ENCODE measurements at regions not wholly inside any gene's neighbourhood (a gene's known extent, or its start where the extent isn't known, plus 50 kb on each side); places are given as distances from the start of the nearest gene placed in this dataset.

DNA sequence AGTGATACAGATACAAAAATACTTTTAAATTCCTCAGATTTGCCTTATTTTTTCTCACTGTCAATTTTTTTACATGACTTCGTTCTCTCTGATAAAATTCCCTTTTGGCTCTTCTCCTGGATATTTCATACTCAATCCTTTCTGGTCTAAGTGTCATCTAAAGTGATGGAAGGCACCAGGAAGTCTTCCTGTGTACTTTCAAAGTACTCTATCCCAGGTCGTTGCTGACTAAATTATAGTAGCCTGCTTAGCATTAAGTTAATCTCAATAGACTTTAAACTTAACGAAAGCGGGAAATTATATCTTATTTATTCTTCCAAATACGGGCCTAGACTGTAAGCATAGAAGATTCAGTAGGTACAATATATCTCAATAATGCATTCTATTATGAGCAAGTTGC, 67.8 kb downstream of the CASP12 start:
- DNase-seq = no peak

DNA sequence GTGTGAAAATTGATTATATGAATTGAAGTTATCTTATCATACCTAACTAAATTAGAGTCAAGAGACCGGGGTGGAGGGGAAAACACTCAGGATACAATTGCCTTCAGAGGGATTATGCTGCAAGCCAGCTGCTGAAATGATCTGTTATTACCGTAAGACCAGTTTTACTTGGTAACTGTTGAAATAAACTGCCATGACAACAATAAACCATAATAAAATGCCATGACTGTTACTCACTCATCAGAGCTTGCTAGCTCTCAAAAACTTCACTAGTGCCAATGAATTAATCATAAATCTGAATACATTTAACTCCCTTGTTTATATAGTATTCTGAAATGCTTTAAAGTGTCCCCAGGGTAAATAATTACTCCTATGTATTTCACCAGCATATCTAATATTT, 68.2 kb downstream of the CASP12 start:
- DNase-seq = no peak

- no peak for DNase-seq
These were observed 71.5 kb downstream of the CASP12 start for GRCh38 chr11:104826772-104827171.

DNA sequence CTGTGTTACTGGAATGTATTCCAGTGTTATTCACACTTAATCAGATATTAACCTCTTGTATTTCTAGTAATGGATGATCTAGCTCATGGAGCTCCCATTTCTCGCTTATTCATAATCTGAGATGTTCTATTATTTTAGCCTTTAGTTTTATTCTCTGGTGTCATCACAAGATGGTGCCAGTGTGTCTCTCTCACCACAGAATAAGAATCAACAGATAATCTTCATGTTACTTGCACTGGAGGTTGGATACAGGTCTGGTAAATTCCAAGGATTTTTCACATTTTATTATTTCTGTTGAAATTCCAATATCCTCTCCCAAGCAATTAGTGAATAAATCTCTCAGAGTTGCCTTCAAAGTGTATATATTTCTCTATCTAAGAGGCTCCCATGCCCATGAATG, 74.6 kb downstream of the CASP12 start:
- no peak for DNase-seq

DNA sequence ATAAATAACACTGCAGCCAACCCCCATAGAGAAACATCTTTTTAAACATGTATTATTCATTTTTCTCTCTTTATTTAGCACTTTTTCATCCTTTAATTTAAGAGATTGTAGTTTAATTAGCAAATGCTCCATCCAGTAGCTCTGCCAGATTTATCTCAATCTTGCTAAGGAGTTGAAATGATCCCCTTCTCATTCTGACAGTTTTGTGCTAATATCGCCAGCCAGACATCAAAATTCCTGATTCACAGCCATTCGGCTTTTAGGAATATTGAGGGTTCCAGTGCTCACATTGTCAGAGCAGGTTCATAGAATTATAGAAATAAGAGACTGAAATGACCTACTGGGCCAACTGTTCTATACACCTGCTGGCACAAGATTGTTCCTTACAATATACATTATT, 77.8 kb downstream of the CASP12 start:
- no peak for DNase-seq

DNA sequence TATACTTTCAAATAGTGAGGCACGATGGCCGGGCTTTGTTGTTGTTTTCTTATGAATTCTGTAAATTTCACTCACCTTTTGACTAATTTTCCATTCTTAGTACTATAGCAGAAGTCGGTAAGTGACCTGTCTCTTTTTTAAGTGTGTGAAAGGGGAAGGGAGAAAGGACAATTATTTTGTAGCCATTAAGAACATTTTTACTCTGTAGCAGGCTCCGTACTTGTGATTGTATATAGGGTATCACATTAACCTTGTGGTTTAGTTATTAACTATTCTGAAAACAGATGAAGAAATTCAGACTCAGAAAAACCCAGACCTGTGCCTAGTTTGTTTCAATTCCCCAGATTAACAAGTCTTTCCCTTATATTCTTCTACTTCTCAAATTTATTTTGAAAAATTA, 78.7 kb downstream of the CASP12 start:
- no peak for DNase-seq

DNA sequence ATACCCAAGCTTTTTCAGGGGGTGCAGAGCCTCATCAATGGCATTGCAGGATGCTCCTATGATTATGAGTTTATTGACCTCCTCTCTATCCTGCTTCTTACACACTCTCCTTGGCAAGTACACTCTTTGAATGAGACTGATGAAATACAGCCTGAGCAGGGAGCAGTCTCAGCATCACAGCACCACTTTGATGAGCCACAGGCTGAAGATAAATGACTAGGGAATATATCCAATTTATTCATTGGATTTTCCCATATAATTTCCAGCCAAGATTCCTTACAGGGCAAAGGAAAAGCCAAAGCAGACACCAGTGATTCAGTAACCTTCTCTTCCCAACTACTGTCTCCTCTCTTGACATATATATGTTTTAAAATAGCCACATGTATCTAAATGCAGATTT, 79.2 kb downstream of the CASP12 start:
- DNase-seq = no peak

- no peak for DNase-seq
These were observed 80.3 kb downstream of the CASP12 start for GRCh38 chr11:104817973-104818372.

DNA sequence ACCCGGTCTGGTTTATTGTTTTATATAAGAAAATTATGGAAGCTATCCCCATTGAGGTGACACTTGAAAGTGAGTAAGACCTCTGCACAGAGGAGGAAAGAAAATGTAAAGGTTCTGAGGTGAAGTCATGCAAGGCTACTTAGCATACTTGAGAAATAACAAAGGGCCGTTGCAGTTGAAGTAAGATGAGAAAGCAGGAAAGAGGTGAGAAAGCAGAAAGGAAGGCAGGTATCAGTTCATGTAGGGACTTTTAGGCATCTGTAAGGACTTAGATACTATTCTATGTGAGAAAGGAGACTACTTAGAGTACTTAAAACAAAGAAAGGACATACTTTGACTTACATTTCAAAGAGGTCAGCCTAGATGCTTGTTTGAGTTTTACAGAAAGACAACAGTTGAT, 84.7 kb downstream of the CASP12 start:
- DNase-seq = no peak

DNA sequence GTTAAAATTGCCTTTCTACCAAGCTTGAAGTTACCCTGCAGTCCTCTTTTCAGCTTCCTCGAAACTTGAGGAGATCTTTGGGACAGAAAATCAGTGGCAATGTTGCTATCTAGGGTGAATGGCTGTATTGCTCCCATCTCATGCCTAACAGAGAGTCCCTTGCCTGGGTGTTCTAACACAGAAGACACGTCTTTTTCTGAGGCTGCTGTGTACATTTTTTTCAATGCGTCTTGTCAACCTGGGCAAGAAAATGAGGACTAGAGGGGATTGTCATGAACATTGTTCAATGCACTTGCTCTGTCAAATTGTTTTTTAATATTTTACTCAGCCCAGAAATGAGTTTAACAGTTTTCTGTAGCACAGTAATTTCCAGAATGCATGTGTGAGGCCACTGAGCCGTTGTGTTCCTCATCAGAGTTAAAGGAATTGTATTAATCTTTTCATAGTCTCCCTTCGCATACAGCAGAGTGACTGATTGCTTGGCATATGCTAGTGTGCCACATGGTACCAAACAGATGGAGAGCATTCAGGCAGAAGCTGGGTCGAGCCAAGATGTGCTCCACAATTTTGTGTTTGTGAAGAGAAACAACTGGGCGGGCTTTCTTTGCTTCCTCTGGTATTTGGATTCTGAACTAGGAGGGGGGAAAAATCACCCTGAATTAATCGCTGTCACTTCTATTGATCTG, 86.0 kb downstream of the CASP12 start:
- no peak for DNase-seq

GRCh38 chr11:104803776-104804175, 94.5 kb downstream of the CASP12 start:
- DNase-seq = no peak

DNA sequence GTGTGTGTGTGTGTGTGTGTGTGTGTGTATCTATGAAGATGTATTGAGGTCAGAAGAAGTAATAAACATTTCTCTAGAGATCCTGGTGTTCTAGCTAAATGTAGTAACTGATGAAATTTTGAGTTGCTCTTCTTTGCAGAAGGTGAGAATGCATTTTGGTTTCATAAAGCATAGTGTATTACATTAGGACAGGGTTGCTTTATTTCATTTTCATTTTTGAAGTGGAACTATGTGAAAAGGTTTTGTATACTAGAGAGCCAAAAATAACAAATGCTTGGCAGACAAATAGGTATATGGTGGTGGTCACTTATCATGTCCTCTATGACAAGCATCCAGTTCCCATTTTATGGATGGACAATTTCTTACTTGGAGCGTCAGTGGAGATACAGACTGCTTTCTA, 99.0 kb downstream of the CASP12 start:
- DNase-seq = no peak

- DNase-seq = peak; percentile 19 to 47
These were observed 99.5 kb downstream of the CASP12 start for GRCh38 chr11:104798789-104799188.

DNA sequence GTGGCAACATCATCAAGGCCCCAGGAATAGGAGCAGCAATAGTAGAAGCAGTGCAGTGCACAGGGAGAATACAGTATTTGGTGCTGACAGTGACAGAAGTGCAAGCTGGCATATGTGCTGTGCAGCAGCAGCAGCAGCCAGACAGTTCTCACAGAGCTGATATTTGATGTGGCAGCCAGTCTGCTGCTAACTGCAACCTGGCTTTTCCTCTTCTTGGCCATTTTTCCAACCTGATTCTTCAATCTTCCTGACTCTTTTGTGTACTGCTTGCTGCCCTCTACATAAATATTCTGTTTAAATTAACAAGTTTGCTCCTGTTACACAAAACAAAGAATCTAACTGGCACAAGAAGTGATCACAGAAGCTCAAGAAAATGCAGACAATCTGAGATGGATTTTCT, 102.0 kb downstream of the CASP12 start:
- no peak for DNase-seq

- no peak for DNase-seq
These were observed 102.6 kb downstream of the CASP12 start for GRCh38 chr11:104795501-104796213.

DNA sequence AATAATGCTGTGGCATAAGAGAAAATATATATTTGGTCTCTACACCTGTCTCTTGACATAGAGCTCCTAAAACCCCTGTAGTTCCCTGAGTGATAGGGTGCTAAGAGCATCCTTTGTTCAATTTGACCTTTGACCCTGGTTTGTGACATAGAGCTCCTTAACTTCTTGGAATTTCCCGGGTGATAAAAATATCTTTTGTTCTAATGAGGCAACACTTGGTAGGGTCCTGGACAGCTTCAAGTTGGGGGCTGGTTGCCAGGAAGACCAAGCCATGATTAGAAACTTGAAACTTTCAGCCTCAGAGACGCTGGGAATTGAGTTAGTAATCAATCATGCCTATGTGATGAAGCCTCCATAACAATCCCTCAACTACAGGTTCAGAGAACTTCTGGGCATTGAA, 105.4 kb downstream of the CASP12 start:
- no peak for DNase-seq

DNA sequence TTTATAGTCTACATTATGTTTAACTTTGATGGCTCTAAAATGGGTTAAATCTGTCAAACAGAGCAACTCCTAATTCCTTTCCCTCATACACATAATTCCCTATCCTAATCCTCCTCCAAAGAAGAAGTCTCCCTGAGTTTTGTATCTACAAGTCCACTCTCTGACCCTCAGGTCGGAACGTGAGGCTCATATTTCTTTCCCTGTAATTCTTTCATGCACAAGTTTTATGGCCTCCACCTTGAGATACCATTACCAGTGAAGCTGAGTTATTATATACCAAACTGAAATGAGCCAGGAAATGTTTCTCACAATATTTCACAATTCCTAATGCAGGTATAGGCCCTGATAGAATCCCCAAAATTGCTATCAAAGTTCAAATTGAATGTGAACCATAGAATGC, 106.4 kb downstream of the CASP12 start:
- no peak for DNase-seq

GRCh38 chr11:104784684-104785460, 113.4 kb downstream of the CASP12 start:
- no peak for DNase-seq

DNA sequence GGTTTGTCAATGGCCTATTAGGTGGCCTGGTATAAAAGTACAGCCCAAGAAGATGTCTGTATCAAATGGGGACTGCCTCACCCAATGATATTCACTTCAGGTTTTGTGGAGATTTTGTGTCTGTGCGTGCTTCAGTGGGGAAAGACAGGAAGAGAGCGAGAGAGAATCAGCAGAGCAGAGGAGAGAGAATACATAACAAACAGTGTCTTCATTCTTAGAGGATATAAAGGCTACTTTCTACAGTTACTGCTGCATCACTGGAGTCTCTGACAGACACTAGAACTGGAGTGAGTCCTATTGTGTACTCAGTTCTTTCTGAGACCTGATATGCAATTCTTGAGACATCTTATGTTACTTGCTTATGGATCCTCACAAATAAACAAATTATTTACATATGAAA, 115.0 kb downstream of the CASP12 start:
- DNase-seq = no peak

DNA sequence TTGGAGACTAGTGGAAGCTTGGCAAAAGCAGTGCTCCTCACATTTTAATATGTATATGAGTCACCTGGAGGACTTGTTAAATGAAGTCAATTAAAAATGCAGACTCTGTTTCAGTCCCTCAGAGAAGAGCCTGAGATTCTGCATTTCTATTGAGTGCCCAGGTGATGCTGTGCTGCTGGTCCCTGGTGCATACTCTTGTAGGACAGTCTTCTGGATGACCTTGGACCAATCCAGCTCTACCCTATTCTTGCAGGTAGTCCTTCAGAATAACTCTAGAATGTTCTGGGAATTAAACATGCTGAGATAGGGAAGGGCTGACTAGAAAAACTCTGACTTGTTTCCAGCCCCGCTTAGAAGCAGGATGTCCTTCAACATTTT, 115.9 kb downstream of the CASP12 start:
- DNase-seq = no peak

DNA sequence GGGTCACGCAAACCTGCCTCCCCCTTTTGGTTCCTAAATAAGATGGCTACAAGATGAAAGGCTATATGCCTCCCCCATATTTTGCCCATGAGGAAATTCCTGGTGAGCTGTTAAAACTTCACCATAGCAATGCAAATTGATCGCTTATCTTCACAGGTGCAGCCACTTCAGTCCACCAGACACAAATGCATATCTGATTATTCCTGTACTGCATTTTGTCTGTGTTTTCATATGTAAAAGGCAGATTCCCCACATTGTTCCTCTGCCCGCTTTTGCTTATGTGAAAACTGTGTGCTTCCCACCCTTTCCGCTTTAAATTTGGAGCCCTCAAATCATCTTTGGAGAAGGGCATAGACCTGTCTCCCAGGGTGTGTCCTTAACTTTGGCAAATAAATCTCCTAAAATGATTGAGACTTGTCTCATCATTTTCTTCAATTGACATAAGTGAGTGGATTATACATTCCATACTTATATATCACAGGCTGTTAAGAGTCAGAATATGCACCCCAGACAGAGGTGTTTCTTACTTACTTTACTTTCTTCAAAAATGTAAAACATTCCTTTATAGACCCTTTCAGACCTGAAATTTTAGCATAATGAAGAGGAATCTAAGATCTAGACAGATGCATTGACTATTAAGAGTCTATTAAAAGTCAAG, 116.4 kb downstream of the CASP12 start:
- no peak for DNase-seq

GRCh38 chr11:104781037-104781436, 117.2 kb downstream of the CASP12 start:
- no peak for DNase-seq

- DNase-seq = no peak
These were observed 121.6 kb downstream of the CASP12 start for GRCh38 chr11:104776501-104777170.

Measured in inflammatory macrophage treated with lipopolysaccharide for 1 hour (primary cell).